Ovary (tissue), 7 donors: ENCODE measurements at regions not wholly inside any gene's neighbourhood (a gene's known extent, or its start where the extent isn't known, plus 50 kb on each side); places are given as distances from the start of the nearest gene placed in this dataset.

Experiments
- DNase-seq, 5 donors: peaks; one replicate each; pipeline ENCODE4 v3.0.0-alpha.2; 2019 to 2020
- H3K27ac ChIP-seq, 2 donors: fragments of 200-600 bp; one replicate each; pipeline versions ENCODE4 v1.5.1 to v1.8.0; 2019 to 2022
- H3K27me3 ChIP-seq: fragments of 200-600 bp; one replicate; pipeline ENCODE4 v1.8.0; 2022
- H3K36me3 ChIP-seq: fragments of 200-600 bp; sonication (generic); one replicate; pipeline ENCODE4 v1.5.1; 2019
- H3K4me1 ChIP-seq: one replicate; pipeline ENCODE4 v1.8.1; 2013; ENCODE audit warnings: mild to moderate bottlenecking, moderate library complexity; ENCODE audit not compliant: insufficient read depth
- H3K4me3 ChIP-seq: fragments of 200-600 bp; sonication (generic); one replicate; pipeline ENCODE4 v1.5.1; 2017
- H3K9me3 ChIP-seq, 2 donors: fragments of 200-600 bp in 1 of 2; sonication (generic) in 1 of 2; one replicate each; pipeline versions ENCODE4 v1.5.1 to v1.8.1; 2013 to 2019; ENCODE audit warnings: mild to moderate bottlenecking in 1 of 2, moderate library complexity in 1 of 2
- CTCF ChIP-seq, 3 donors: fragments of 450-650 bp in 2 of 3; fragments of 200-600 bp in 1 of 3; IDR thresholded peaks; one replicate each; pipeline versions ENCODE4 v1.5.1 to v1.8.0; 2016 to 2022; ENCODE audit warnings: antibody characterized with exemption in 3 of 3, mild to moderate bottlenecking in 1 of 3
- EP300 ChIP-seq: sonication (generic); formaldehyde crosslinking; IDR thresholded peaks from one replicate; pipeline ENCODE4 v1.6.1; 2017; ENCODE audit warnings: antibody characterized with exemption
- POLR2A ChIP-seq: fragments of 450-650 bp; IDR thresholded peaks from one replicate; pipeline ENCODE4 v1.6.1; 2017; ENCODE audit warnings: antibody characterized with exemption, mild to moderate bottlenecking, moderate library complexity
- WGBS, 3 donors: extraction: QIAGEN DNeasy Blood & Tissue Kit in 1 of 3; methylation state at CpG; one replicate each; pipeline versions ENCODE4 v1.1.5 to v1.1.7; 2013 to 2017; 5-methylcytosine and 5-hydroxymethylcytosine counted together
- intact Hi-C, 4 donors: fragments of 100-400 bp; cut with DNase I; formaldehyde crosslinking; loops; one replicate each; pipeline versions ENCODE4 v1.11.0 to v1.15.1; 2022 to 2023
- donor health status: DM: no; HTN: no; CAD: no; lungs with moderate emphysema.
- donor health status: DM: no; HTN: no; CAD: no.
- donor health status: Bipolar disorder and iron deficiency.
- donor health status: DM: no; HTN: no; CAD: no.
- donor health status: DM: yes; HTN: yes; CAD: no.

- Histone ChIP-seq H3K27ac (no peak overlapping the region), H3K27me3 (no peaks in the 10 kb centered on the region), H3K4me1 (no peaks in the 10 kb centered on the region), H3K36me3 (no peaks in the 10 kb centered on the region), H3K9me3 (no peaks in the 10 kb centered on the region), H3K4me3 (no peak overlapping the region)
- 58 to 66% (median 62%) methylated on average over 2 of the region's 2 CpGs for WGBS, 3 donors
- no peak for TF ChIP-seq EP300
- TF ChIP-seq POLR2A, result no peak
- TF ChIP-seq CTCF (IDR thresholded peaks at IDR 0.05), result no peak
- DNase-seq, result no peak
- intact Hi-C loops, result no loop called here
These were observed 404.0 kb upstream of the GRIA1 start for GRCh38 chr5:153086486-153086885.

- DNase-seq, result no peak
- H3K27ac ChIP-seq, result no peak overlapping the region
- WGBS, 3 donors, result 75 to 83% (median 78%) methylated on average over 1 of the region's 1 CpG
- no peak overlapping the region for H3K4me3 ChIP-seq
- no peaks in the 10 kb centered on the region for H3K27me3 ChIP-seq
- no peaks in the 10 kb centered on the region for H3K9me3 ChIP-seq
- H3K36me3 ChIP-seq, result no peaks in the 10 kb centered on the region
- TF ChIP-seq EP300, result no peak
- TF ChIP-seq POLR2A, result no peak
- no peak for TF ChIP-seq CTCF (IDR thresholded peaks at IDR 0.05)
- H3K4me1 ChIP-seq, result no peaks in the 10 kb centered on the region
- intact Hi-C loops, result no loop called here
These were observed 401.9 kb upstream of the GRIA1 start for GRCh38 chr5:153088538-153088937.

GRCh38 chr5:153094333-153094732 lies 396.1 kb upstream of the GRIA1 start:
- Histone ChIP-seq H3K9me3 (no peaks in the 10 kb centered on the region), H3K36me3 (no peaks in the 10 kb centered on the region), H3K4me3 (no peak overlapping the region), H3K4me1 (no peaks in the 10 kb centered on the region), H3K27ac (no peak overlapping the region), H3K27me3 (no peaks in the 10 kb centered on the region)
- TF ChIP-seq CTCF (IDR thresholded peaks at IDR 0.05) (no peak), EP300 (no peak), POLR2A (no peak)
- WGBS, 3 donors, result 60 to 77% (median 74%) methylated on average over 3 of the region's 3 CpGs
- DNase-seq, result no peak
- intact Hi-C loops, result no loop called here

GRCh38 chr5:153096381-153096780 lies 394.1 kb upstream of the GRIA1 start:
- no peak for DNase-seq
- intact Hi-C loops, result no loop called here
- H3K36me3 ChIP-seq, result no peaks in the 10 kb centered on the region

More at GRCh38 chr5:153096381-153096780, 394.1 kb upstream of the GRIA1 start:
- no peak overlapping the region for H3K4me3 ChIP-seq
- no peaks in the 10 kb centered on the region for H3K4me1 ChIP-seq
- no peak for TF ChIP-seq POLR2A
- TF ChIP-seq CTCF (IDR thresholded peaks at IDR 0.05), result no peak
- TF ChIP-seq EP300, result no peak
- WGBS, 3 donors, result 81 to 89% (median 86%) methylated on average over 4 of the region's 4 CpGs
- no peaks in the 10 kb centered on the region for H3K9me3 ChIP-seq
- H3K27ac ChIP-seq, result no peak overlapping the region
- no peaks in the 10 kb centered on the region for H3K27me3 ChIP-seq
